Endodermal cell (in vitro differentiated cells): ENCODE measurements at regions not wholly inside any gene's neighbourhood (a gene's known extent, or its start where the extent isn't known, plus 50 kb on each side); places are given as distances from the start of the nearest gene placed in this dataset.

ENCODE experiments used
- DNase-seq: peaks from one replicate; pipeline ENCODE4 v3.0.0-alpha.2; 2017
- H3K27ac ChIP-seq: 2 replicates; pipeline ENCODE4 v1.5.1; 2013; ENCODE audit warnings: mild to moderate bottlenecking, low read depth, low read length, moderate library complexity
- H3K27me3 ChIP-seq: 2 replicates; pipeline ENCODE4 v1.6.1; 2013; ENCODE audit warnings: mild to moderate bottlenecking, low read length, moderate library complexity; ENCODE audit not compliant: insufficient read depth, control insufficient read depth, poor library complexity, severe bottlenecking
- H3K36me3 ChIP-seq: 2 replicates; pipeline ENCODE4 v1.7.0; 2013; ENCODE audit warnings: mild to moderate bottlenecking, low read length, moderate library complexity; ENCODE audit not compliant: control insufficient read depth, insufficient read depth
- H3K4me1 ChIP-seq: one replicate; pipeline ENCODE4 v1.7.0; 2013; ENCODE audit warnings: low read length; ENCODE audit not compliant: control insufficient read depth, insufficient read depth
- H3K4me3 ChIP-seq: 2 replicates; pipeline ENCODE4 v1.5.1; 2013; ENCODE audit warnings: mild to moderate bottlenecking, low read length, moderate library complexity
- H3K9ac ChIP-seq: 2 replicates; pipeline ENCODE4 v1.6.1; 2013; ENCODE audit warnings: mild to moderate bottlenecking, low read length, moderate library complexity; ENCODE audit not compliant: poor library complexity, severe bottlenecking; ENCODE audit errors: extremely low read depth
- H3K9me3 ChIP-seq: 2 replicates; pipeline ENCODE4 v1.6.1; 2013; ENCODE audit warnings: mild to moderate bottlenecking, low read length, moderate library complexity; ENCODE audit not compliant: control insufficient read depth
- H3K27ac Mint-ChIP-seq: 2 replicates; pipeline ENCODE4 v1.8.0; 2020; ENCODE audit warnings: mixed read lengths
- H3K27me3 Mint-ChIP-seq: 2 replicates; pipeline ENCODE4 v1.8.0; 2021; ENCODE audit warnings: mild to moderate bottlenecking, mixed read lengths; ENCODE audit not compliant: insufficient read depth
- H3K36me3 Mint-ChIP-seq: 2 replicates; pipeline ENCODE4 v1.8.0; 2020; ENCODE audit warnings: low read depth, mixed read lengths
- H3K4me1 Mint-ChIP-seq: 2 replicates; pipeline ENCODE4 v1.8.0; 2020; ENCODE audit warnings: mixed read lengths
- H3K4me3 Mint-ChIP-seq: 2 replicates; pipeline ENCODE4 v1.8.0; 2020; ENCODE audit warnings: mild to moderate bottlenecking, moderate library complexity, mixed read lengths
- H3K9me3 Mint-ChIP-seq: 2 replicates; pipeline ENCODE4 v1.8.0; 2020; ENCODE audit warnings: mild to moderate bottlenecking, mixed read lengths
- CTCF ChIP-seq: fragments of 200-600 bp; sonication (generic); conservative IDR thresholded peaks from 2 replicates; pipeline ENCODE4 v1.5.0; 2021; ENCODE audit warnings: antibody characterized with exemption, mild to moderate bottlenecking
- WGBS, 2 experiments: methylation state at CpG; one replicate each; pipeline versions ENCODE4 v1.1.5 to v1.1.7; 2013; ENCODE audit warnings: missing lambda C conversion rate in 2 of 2, mixed read lengths in 1 of 2; ENCODE audit not compliant: insufficient coverage in 1 of 2, insufficient read length in 1 of 2; 5-methylcytosine and 5-hydroxymethylcytosine counted together

- H3K4me1 Mint-ChIP-seq: no peaks in the 10 kb centered on the region
- H3K4me3 Mint-ChIP-seq: no peak overlapping the region
- Histone ChIP-seq H3K27me3 (peaks cover 21% of the 10 kb centered on the region), H3K27ac (no peak overlapping the region), H3K9me3 (no peaks in the 10 kb centered on the region), H3K4me1 (no peaks in the 10 kb centered on the region), H3K4me3 (no peak overlapping the region), H3K9ac (no peak overlapping the region), H3K36me3 (no peaks in the 10 kb centered on the region)
- TF ChIP-seq CTCF: no peak
- 87 to 100% methylated on average over 3 of the region's 3 CpGs for WGBS, 2 experiments
- no peak overlapping the region for H3K27ac Mint-ChIP-seq
- H3K27me3 Mint-ChIP-seq: peaks cover 35% of the 10 kb centered on the region
- no peak for DNase-seq
- peaks cover 6% of the 10 kb centered on the region for H3K9me3 Mint-ChIP-seq
- H3K36me3 Mint-ChIP-seq: no peaks in the 10 kb centered on the region
Observed at GRCh38 chr2:172168917-172169346, 66.2 kb upstream of the DLX2 start.

GRCh38 chr2:172169611-172170010, 66.9 kb upstream of the DLX2 start:
- no peak overlapping the region for H3K9ac ChIP-seq
- peaks cover 38% of the 10 kb centered on the region for H3K27me3 Mint-ChIP-seq
- H3K4me3 ChIP-seq: no peak overlapping the region
- H3K4me3 Mint-ChIP-seq: no peak overlapping the region
- H3K27ac ChIP-seq: no peak overlapping the region
- no peaks in the 10 kb centered on the region for H3K36me3 ChIP-seq
- no peak for TF ChIP-seq CTCF
- no peaks in the 10 kb centered on the region for H3K36me3 Mint-ChIP-seq
- no peaks in the 10 kb centered on the region for H3K4me1 Mint-ChIP-seq
- no peaks in the 10 kb centered on the region for H3K9me3 ChIP-seq
- H3K27me3 ChIP-seq: peaks cover 21% of the 10 kb centered on the region
- no peaks in the 10 kb centered on the region for H3K4me1 ChIP-seq
- H3K9me3 Mint-ChIP-seq: peaks cover 4% of the 10 kb centered on the region
- DNase-seq: no peak
- H3K27ac Mint-ChIP-seq: no peak overlapping the region

GRCh38 chr2:172172513-172173173, 69.9 kb upstream of the DLX2 start:
- Histone ChIP-seq H3K9ac (no peak overlapping the region), H3K4me1 (no peaks in the 10 kb centered on the region), H3K36me3 (no peaks in the 10 kb centered on the region), H3K4me3 (peak overlapping the region; percentile 73), H3K27me3 (peaks cover 21% of the 10 kb centered on the region), H3K27ac (no peak overlapping the region), H3K9me3 (no peaks in the 10 kb centered on the region)
- no peak overlapping the region for H3K27ac Mint-ChIP-seq
- H3K4me1 Mint-ChIP-seq: no peaks in the 10 kb centered on the region
- H3K27me3 Mint-ChIP-seq: peaks cover 44% of the 10 kb centered on the region
- H3K36me3 Mint-ChIP-seq: no peaks in the 10 kb centered on the region
- H3K4me3 Mint-ChIP-seq: peak overlapping the region; percentile 48
- peaks cover 5% of the 10 kb centered on the region for H3K9me3 Mint-ChIP-seq
- peak; percentile 94 for DNase-seq
- WGBS, 2 experiments: 4 to 6% methylated on average over 10 to 58 of the region's 58 CpGs
- peak; percentile 93 for TF ChIP-seq CTCF
